NCI-H2196 (cell line): ENCODE measurements at regions not wholly inside any gene's neighbourhood (a gene's known extent, or its start where the extent isn't known, plus 50 kb on each side); places are given as distances from the start of the nearest gene placed in this dataset.

Source experiments
- DNase-seq: peaks from one replicate; lab custom pipeline; 2025; ENCODE audit not compliant: unreplicated experiment; lab: John Stamatoyannopoulos, UW

DNA sequence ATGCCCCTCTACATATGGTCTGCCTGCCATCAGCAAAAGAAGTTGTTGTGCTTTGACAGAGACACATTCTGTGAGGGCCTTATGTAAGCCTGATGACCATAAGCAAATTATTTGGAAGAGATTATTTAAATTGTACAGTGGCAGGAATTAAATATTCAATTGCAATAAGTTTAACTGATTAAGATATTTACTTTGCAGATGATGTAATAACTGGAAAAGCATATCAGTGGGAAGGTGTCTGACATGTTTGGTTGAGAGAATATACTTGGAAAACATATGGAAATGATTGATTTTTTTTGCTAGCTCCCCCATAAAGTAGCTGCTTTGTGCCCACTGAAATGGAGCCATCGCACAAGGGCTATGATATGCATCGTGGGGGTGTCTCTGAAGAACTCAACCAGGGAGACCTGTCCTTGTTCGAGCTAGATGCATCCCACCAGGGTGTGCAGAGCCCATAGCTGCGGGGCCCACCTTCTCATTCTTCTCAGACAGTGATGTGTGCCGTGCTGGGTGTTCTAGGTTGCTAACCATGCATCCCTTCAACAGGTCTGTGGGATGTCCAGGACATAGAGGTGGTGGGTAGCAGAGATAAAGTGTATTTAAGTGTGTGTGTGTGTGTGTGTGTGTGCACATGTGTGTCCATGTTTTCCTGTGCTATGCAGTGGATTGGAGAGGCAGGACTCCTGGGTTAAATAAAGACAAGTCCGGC lies 90.4 kb upstream of the PARD3B start:
- DNase-seq, result no peak

DNA sequence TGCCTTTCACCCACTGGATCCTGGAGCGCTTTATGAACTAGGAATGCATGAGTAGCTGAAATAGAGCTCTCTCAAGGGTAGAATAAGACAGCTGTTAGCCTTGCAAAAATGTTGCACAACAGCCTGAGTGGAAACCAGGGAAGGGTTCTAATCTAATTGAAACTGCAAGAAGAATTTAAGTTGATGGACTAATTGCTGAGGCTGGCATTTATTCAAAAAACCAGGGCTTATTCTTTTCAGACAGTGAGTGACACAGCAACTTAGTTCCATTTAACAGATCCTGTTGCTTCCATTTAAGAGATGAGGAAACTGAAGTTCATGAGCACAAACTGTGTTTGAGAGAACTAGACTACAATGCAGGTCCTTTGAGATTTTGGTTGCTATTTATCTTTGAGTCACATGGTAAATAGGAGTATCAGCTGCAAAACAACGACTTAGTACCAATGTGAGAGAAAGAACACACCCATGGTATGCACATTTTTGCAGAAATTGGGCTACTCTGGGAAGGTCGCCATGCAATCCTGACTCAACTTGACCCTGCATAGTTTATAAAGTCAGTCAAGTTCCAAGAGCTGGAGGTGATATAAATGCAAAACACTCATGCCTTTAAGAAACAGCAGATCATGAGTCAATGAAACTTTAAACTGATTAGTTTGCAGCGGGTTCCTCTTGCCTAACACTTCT lies 76.4 kb upstream of the PARD3B start:
- no peak for DNase-seq

DNA sequence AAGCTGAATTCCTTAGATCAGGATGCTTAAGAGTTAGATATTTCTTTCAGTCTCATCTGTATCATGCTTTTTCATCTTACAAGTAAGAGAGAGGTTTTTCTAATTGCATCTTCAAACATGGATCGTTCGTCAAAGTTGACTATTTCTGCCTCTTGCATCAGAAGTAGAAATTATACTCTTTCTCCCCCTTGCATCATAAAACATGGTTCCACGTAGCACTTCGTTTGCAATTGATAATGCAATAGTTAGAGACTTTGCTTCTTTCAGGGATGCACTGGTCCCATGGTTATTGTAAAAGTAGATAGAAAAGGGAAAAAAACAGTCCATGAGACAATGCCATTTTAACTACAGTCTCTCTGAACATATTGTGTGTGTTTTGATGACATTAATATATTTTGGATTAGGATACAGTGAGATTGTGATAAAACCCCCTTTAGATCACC lies 75.1 kb upstream of the PARD3B start:
- no peak for DNase-seq

DNA sequence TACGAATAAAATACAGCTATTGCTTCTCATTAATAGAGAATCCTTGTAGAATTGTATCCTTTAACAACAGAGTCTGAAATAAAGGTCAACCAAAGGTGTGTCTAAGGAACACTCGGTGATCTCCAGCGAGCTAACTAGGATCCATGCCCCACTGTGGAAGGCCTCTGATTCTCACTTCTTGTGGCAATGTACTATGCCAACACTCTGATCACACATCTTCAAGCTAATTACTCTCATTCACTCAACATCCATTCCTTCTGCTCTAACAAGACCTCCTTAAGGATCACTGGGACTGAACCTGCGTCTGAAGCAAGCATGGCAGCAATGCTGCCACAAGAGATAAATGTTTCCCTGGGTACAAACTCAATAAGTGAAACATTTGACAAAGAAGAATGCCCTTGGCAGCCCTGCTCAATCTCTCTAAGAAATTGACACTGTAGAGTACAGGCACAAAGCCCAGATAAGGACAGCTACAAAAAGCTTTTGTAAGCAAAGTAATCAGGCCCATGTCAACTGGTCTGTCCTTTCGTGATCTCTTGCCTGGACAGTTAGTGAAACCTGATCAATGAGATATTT lies 74.6 kb upstream of the PARD3B start:
- DNase-seq, result no peak

DNA sequence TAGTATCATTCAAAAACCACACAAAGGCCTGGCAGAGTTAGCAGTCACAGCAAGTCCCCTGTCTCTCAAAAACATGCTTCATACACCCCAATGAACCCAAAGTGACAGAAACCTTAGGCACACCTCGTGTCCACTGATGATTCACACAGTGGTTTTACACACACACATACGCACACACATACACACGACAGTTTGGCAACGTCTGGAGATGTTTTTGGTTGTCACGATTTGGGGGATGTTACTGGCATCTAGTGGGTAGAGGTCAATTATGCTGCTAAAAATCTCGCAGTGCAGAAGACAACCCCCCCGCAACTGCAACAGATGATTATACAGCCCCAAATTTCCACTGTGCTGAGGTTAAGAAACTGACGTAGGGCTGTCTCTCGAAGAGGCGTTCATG lies 72.9 kb upstream of the PARD3B start:
- no peak for DNase-seq

DNA sequence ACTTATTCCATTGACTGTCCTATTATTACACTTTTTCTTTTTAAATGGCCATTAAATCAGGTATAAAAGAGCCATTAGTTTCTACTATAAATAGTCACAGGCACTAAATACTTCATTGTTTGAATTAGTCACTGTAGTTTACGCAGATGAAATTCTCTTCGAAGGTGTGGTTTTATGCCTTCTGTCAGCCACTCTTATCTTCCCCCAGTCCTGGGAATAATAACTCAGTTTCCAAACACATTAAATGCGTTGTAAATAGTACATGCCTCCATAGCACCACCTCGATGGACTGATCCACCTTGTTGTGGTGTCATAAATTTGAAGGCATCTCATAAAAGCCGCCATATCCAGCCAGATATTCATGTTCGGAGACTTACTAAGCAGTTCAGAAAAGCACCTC lies 72.1 kb upstream of the PARD3B start:
- no peak for DNase-seq

DNA sequence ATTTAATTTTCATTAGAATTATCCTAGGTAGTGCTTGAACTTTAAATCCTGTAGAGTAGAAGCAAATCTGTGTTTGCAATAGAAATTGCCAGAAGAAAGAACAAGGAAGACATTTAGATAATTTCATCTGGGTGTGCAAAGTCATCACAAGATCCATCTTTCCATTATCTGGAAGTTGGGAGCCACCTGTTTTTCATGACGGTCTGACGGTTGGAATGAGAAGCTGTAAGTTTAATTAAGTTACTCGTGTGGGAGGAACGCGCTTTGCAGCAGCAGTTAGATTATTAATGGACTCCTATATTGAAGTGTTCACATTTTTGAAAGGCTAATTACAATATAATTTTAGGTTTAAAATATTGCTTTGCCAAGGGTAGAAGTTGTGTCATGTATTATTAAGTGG lies 69.9 kb upstream of the PARD3B start:
- no peak for DNase-seq

DNA sequence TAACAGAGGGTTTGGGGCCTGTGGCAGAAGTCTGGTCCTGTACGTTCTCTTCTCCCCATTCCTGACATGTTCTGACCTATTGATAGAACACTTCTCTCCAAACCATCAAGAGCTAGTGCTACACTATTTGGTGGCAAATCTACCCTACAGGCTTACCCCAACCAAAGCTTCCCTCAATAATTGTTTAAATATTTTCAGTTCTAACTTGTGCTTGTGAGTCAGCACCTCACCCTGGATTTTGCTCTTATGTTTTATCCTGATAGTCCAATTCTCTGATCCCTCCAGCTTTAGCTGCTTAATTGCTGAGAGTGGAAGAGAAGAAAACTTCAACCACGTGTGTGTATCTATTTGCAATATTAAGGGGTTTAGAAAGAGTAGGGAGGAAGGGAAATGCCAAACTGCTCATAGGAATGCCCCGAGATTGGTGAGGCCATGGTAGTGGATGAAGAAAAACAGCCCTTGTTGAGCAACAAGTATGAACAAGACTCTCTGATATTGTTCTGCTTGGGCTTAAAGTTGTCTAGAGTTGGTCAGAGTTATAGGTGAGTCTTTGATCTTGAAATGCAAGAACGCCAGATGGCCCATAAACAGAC lies 67.8 kb upstream of the PARD3B start:
- DNase-seq, result no peak

DNA sequence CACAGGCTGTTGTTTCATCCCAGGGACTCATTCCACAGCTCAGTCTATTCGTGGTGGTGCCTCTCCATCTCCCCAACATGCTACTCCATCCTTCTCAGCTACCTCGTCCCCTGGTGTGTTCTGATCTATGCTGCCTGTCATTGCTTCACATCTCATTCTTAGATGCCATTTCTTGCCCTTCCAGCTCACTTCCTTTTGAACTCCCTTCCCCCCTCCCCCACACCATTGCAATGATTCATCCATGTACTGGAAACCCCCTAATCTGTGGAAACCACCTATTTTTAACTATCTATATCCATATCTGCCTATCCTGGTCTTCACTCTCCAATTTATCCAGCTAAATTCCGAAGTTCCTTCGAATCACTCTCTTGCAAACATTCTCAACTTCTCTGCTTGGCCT lies 65.7 kb upstream of the PARD3B start:
- DNase-seq, result no peak

DNA sequence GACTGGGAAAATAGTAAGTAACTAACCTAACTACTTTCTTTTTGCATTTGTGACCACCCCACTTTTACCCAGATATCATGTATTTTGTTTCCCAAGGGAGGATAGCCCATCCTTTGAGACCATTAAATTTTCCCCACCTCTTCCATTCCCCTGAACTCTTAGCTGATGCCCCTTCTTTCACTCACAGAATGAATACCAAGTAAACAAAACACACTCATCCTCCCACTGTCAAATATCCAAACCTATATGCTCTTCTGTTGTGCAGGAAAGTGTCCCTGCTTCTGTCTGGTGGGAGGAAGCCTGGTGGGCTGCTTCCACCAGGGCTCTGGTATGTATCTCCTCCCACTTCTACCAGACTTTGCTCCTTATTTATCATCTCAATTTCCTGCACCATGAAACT lies 64.6 kb upstream of the PARD3B start:
- DNase-seq, result no peak

DNA sequence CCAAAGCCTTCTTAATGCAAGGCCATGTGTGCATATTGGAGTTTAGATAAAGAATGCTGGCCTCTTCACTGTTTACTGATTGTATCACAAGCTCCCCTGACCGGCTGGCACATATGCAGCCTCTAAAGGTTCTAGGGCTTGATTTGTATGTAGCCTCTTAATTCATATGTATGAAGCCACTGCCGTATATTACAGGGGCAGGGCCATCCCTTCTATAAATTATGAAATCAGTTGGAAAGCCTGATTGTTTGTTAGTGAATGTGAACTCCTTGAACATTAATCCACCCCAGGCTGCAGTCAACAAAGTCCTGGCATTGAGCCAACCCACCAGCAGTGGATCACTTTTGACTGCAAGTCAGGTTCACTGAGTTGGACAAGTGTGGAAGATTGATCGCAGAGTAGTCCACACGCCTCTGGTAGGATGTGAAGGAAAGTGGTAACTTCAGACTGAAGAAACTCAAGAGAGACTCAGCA lies 61.6 kb upstream of the PARD3B start:
- DNase-seq, result no peak

DNA sequence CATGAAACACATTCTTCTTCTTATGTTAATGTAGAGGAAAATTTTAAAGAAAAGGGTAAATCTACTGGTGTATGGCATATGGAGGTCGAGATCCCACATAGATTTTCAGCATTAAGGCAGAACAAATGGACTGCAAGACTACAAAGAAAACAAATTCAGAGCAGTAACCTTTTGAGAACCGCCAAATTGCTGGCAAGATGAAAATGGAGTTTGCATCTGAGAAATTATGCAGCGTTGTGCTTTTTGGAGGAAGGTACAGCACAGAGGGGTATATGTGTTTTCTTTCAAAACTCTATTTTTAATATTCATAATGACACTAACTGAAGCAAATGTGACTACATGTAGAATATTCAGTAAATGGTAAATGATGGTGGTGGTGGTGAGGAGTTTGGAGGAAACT lies 59.0 kb upstream of the PARD3B start:
- DNase-seq, result no peak

DNA sequence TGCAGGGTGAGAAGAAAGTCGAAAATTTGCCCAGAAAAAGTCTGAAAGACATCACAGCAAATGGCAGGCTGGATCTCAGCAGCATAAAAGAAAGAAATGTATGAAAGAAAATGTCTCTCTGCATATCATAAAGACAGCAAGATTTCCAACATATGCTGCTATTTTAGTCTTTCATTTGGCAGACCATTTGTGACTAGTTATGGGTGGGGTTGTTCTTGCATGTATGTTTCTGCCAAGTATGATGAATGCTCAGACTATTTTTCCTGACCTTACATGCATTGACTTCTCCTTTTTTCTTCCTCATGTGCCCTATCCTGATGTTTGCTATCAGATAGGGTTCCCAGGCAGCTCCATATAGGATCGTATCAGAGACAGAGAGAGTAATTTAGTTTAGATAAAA lies 58.5 kb upstream of the PARD3B start:
- DNase-seq, result no peak

DNA sequence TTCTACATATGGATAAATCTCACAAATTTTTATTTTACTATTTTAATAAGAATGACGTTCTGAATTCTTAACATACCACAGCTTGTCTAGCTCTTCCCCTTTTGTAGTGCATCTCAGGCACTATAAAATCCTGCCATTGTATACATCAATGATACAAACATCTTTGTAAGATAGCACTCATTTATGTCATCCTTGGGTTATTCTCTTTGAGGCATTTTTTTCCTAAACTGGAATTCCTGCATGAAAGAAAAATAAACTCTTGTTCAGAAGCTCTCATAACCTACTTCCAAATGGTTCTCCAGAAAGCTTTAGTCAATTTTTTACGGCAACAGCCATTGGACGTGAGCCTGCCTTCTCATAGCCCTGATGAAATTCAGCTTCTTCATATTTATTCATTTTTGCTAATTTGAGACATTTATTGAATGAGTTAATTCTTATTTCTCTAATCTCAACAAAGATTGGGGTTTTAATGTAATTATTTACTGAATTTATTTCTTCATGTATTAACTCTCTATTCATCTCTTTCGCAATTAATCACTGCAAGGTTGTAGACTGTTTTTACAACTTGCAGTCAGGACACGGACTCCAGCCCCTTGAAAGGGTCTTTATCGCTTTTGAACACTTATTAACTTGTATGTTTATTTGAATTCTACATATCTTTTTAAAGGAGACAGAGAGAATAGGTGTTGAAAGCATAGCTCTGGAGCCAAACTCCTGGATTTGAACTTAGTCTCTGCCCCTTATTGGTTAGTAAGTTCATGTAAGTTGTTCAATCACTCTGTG lies 57.6 kb upstream of the PARD3B start:
- DNase-seq, result no peak

DNA sequence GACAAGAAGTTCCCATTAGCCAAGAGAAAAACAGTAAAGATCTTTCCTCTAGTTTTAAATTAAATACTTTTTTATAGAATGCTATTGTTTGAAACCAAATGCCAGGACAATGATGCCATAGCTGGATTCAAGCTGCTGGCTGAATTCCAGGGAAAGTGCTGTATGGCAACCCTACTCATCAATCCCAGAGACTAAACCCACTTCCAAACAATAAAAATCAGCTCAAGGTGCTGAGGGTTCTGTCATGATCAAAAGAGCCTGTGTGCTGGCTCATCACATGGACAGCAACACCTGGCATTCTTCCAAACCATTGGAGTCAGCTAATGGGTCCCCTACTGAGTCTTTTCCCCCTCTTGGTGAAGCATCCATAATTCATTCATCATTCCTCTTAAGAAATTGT lies 53.7 kb upstream of the PARD3B start:
- no peak for DNase-seq

DNA sequence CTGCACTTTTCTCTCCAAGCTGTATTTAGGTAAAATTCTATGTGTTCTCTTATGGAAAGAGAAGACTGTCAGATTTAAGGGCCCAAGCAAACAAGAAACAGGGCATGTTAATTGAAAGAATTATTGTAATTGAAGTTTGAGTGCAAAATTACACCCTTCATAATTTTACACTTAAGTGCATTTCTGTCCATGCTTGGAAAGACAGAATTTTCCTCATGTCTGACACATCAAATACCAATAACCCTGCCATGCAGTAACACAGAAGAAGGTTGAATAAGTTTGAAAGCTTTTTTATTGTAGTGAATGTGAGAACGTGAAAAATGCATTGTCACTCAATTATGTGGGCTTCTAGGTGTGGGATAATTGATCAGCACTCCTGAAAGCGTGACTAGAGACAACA lies 52.9 kb upstream of the PARD3B start:
- no peak for DNase-seq

DNA sequence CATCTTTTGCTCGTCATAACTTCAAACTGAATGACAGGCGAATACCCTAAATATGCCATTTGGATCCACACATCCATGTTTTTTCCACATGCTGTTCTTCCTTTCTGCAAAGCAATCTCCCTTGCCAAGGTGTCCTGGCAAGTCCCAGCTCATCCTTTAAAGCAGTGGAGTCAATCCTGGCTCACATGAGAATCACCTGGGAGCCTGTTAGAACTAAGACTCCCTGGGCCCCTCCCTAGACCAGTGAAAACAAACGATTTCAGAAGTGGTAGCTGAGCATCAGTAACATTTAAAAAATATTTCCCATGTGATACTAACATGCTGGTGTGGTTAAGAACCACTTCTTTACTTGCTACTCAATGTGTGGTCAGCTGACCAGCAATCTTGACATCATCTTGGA lies 50.6 kb upstream of the PARD3B start:
- DNase-seq, result no peak

DNA sequence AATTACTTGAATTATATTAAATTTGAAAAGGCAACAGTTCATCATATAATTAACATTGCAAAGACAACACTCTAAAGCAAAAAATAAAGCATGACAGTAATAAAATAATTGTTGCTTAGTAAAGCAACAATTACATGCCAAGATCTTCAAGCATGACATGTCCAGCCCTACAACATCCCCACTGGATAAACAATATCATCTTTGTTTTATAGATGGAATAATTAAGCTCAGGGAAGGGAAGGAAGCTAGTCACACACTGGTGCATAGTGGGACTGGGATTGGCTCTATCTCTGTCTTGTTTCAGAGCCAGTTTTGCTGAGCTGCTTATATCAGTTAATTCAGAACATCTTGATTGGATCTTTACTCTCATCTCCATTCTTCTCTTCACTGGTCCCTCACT lies 49.9 kb upstream of the PARD3B start:
- no peak for DNase-seq
